ENCODE measurements at regions not wholly inside any gene's neighbourhood (a gene's known extent, or its start where the extent isn't known, plus 50 kb on each side); places are given as distances from the start of the nearest gene placed in this dataset.

DNA sequence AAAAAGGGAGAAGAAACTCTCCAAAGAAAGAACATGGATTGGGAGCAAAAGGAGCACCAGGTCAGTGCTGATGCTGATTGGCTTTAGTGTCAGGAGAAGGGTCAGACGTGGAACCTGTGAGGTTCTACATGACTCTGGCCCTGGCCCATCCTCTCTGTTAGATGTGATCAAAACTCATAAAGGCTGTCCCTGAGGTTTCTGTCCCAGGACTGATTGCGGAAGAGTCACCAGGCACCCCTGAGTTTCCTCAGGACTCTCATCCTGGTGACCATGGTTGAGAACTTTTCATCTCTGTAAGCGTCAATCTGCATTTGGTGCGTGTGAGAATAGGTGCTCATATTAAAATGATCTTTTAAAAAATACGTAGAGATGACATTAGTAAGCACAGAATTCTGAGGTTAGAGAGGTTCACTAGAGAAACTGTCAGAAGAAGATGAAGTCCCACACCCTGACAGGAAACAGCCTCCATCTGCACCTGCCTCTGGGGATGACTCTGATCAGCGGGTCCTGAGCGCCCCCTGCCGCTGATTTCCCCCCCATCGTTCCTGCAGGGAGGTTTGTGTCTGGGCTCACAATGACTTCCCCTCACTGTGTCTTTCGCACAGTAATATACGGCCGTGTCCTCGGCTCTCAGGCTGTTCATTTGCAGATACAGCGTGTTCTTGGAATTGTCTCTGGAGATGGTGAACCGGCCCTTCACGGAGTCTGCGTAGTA lies 741.8 kb downstream of the TMEM121 start:
- TF ChIP-seq, protein P1, sequence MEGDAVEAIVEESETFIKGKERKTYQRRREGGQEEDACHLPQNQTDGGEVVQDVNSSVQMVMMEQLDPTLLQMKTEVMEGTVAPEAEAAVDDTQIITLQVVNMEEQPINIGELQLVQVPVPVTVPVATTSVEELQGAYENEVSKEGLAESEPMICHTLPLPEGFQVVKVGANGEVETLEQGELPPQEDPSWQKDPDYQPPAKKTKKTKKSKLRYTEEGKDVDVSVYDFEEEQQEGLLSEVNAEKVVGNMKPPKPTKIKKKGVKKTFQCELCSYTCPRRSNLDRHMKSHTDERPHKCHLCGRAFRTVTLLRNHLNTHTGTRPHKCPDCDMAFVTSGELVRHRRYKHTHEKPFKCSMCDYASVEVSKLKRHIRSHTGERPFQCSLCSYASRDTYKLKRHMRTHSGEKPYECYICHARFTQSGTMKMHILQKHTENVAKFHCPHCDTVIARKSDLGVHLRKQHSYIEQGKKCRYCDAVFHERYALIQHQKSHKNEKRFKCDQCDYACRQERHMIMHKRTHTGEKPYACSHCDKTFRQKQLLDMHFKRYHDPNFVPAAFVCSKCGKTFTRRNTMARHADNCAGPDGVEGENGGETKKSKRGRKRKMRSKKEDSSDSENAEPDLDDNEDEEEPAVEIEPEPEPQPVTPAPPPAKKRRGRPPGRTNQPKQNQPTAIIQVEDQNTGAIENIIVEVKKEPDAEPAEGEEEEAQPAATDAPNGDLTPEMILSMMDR (IDR thresholded peaks at IDR 0.05; ENCODE audit: insufficient read depth, low read length): peak; percentile 18
- TF ChIP-seq POLR2AphosphoS5 (IDR thresholded peaks at IDR 0.05; ENCODE audit: low read depth): no peak
- TF ChIP-seq GABPA (IDR thresholded peaks at IDR 0.05; ENCODE audit: low read depth): no peak
